ENCODE measurements at regions not wholly inside any gene's neighbourhood (a gene's known extent, or its start where the extent isn't known, plus 50 kb on each side); places are given as distances from the start of the nearest gene placed in this dataset.

DNA sequence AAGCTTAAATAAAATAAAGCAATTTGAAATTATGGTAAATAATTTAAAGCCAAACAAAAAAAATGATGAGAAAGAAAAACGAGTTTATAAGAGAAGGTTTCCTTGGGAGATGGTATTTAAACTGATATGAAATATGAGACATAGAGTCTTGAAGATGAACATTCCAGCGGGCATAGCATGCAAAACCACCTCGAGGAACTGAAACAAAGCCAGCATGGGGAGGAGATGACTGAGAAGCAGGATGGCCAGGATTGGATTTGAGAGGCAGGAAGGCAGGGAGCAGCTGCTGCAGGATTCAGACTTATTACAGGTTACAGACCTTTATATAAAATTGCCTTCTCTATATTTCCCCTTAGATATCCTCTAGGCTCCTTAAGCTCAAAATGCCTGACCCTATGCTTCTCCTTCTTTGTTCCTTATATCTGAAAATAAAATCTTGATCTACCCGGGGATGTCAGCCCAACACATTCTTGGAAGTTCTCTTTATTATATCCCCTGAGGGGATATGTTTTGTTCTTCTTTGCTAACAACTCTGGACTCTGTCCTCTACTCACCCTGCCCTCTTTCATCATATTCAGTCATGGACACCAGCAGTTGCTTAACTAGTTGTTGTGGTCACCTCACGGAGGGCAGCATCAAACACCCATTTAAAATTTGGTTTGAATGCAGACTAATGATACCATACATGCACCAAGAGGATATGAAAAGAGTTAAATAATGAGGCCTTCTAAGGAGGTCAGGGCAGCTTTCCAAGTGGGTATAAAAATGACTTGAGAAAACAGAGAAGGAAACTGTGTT, 719.1 kb upstream of the B3GALT2 start:
- TF ChIP-seq, protein P1, sequence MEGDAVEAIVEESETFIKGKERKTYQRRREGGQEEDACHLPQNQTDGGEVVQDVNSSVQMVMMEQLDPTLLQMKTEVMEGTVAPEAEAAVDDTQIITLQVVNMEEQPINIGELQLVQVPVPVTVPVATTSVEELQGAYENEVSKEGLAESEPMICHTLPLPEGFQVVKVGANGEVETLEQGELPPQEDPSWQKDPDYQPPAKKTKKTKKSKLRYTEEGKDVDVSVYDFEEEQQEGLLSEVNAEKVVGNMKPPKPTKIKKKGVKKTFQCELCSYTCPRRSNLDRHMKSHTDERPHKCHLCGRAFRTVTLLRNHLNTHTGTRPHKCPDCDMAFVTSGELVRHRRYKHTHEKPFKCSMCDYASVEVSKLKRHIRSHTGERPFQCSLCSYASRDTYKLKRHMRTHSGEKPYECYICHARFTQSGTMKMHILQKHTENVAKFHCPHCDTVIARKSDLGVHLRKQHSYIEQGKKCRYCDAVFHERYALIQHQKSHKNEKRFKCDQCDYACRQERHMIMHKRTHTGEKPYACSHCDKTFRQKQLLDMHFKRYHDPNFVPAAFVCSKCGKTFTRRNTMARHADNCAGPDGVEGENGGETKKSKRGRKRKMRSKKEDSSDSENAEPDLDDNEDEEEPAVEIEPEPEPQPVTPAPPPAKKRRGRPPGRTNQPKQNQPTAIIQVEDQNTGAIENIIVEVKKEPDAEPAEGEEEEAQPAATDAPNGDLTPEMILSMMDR (IDR thresholded peaks at IDR 0.05), result no peak
- no peak for TF ChIP-seq ZFX (IDR thresholded peaks at IDR 0.05; ENCODE audit: borderline replicate concordance)

All from 22Rv1 (cell line).